ENCODE measurements at regions not wholly inside any gene's neighbourhood (a gene's known extent, or its start where the extent isn't known, plus 50 kb on each side); places are given as distances from the start of the nearest gene placed in this dataset.
A peak's percentile ranks its signal among the peaks of the same experiment; 100 is the strongest.
"Not testable (repeated sequence)": the region's sequence is repeated elsewhere in the genome, so short reads cannot be mapped to it uniquely, and the experiment has no call there.

GRCh38 chr5:92616085-92616484 lies 964.9 kb downstream of the NR2F1-AS1 start:
- no peak for DNase-seq (ENCODE audit: low read depth)
- TF ChIP-seq CTCF (IDR thresholded peaks at IDR 0.05; ENCODE audit: insufficient read depth, low read depth, low read length), result no peak
- H3K4me3 ChIP-seq (ENCODE audit: low read depth, low read length), result no peak overlapping the region

GRCh38 chr5:92613546-92613945 lies 967.5 kb downstream of the NR2F1-AS1 start:
- H3K4me3 ChIP-seq (ENCODE audit: low read depth, low read length), result no peak overlapping the region
- DNase-seq (ENCODE audit: low read depth), result peak; percentile 22
- TF ChIP-seq CTCF (IDR thresholded peaks at IDR 0.05; ENCODE audit: insufficient read depth, low read depth, low read length), result no peak

- not testable (repeated sequence) for H3K4me3 ChIP-seq (ENCODE audit: low read depth, low read length); DNase-seq (ENCODE audit: low read depth)
Observed at GRCh38 chr5:92610435-92610834, 970.6 kb downstream of the NR2F1-AS1 start.

GRCh38 chr5:92605591-92605990 lies 975.4 kb downstream of the NR2F1-AS1 start:
- TF ChIP-seq CTCF (IDR thresholded peaks at IDR 0.05; ENCODE audit: insufficient read depth, low read depth, low read length), result no peak
- H3K4me3 ChIP-seq (ENCODE audit: low read depth, low read length), result no peak overlapping the region
- peak; percentile 49 for DNase-seq (ENCODE audit: low read depth)

GRCh38 chr5:92599217-92599810 lies 981.7 kb downstream of the NR2F1-AS1 start:
- DNase-seq (ENCODE audit: low read depth), result no peak
- TF ChIP-seq CTCF (IDR thresholded peaks at IDR 0.05; ENCODE audit: insufficient read depth, low read depth, low read length), result no peak
- H3K4me3 ChIP-seq (ENCODE audit: low read depth, low read length), result no peak overlapping the region

GRCh38 chr5:92594031-92594430 lies 987.0 kb downstream of the NR2F1-AS1 start:
- no peak for TF ChIP-seq CTCF (IDR thresholded peaks at IDR 0.05; ENCODE audit: insufficient read depth, low read depth, low read length)
- DNase-seq (ENCODE audit: low read depth), result no peak
- no peak overlapping the region for H3K4me3 ChIP-seq (ENCODE audit: low read depth, low read length)

GRCh38 chr5:92588876-92589275 lies 992.1 kb downstream of the NR2F1-AS1 start:
- no peak for DNase-seq (ENCODE audit: low read depth)
- H3K4me3 ChIP-seq (ENCODE audit: low read depth, low read length), result no peak overlapping the region
- TF ChIP-seq CTCF (IDR thresholded peaks at IDR 0.05; ENCODE audit: insufficient read depth, low read depth, low read length), result no peak
